ENCODE measurements at regions not wholly inside any gene's neighbourhood (a gene's known extent, or its start where the extent isn't known, plus 50 kb on each side); places are given as distances from the start of the nearest gene placed in this dataset.

- Histone ChIP-seq H3K27ac (ENCODE audit: low read depth) (no peak overlapping the region), H3K36me3 (ENCODE audit: insufficient read depth) (no peaks in the 10 kb centered on the region; the same call in 1 of the 2 replicates), H3K4me2 (no peak overlapping the region), H2AFZ (no peak overlapping the region), H4K20me1 (replicated peaks; ENCODE audit: insufficient read depth) (no peaks in the 10 kb centered on the region), H3K27me3 (ENCODE audit: insufficient read depth) (no peaks in the 10 kb centered on the region), H3K4me3 (no peak overlapping the region), H3K4me1 (ENCODE audit: insufficient read depth) (peaks cover 20% of the 10 kb centered on the region), H3K79me2 (replicated peaks; ENCODE audit: insufficient read depth) (no peaks in the 10 kb centered on the region), H3F3A (replicated peaks; ENCODE audit: low read depth) (no peaks in the 10 kb centered on the region), H3K9me2 (ENCODE audit: insufficient read depth) (peaks cover 4% of the 10 kb centered on the region; the same call in 1 of the 2 replicates)
- no peak for DNase-seq (ENCODE audit: low spot score)
- no peak for TF ChIP-seq EZH2phosphoT487 (IDR thresholded peaks at IDR 0.05; ENCODE audit: unreplicated experiment)
- no peak for TF ChIP-seq JUNB (IDR thresholded peaks at IDR 0.05; ENCODE audit: unreplicated experiment)
- TF ChIP-seq REST (IDR thresholded peaks at IDR 0.05; ENCODE audit: unreplicated experiment): no peak
- no peak for TF ChIP-seq CREB1 (CRISPR knock-in tag; IDR thresholded peaks at IDR 0.05; ENCODE audit: low read depth)
- TF ChIP-seq ZNF114 (CRISPR knock-in tag; IDR thresholded peaks at IDR 0.05): no peak
- TF ChIP-seq ZNF462 (CRISPR knock-in tag; IDR thresholded peaks at IDR 0.05): no peak
- TF ChIP-seq CTCF (conservative IDR thresholded peaks at IDR 0.05; ENCODE audit: low read depth in 2 of 2): no peak
- no peak for TF ChIP-seq STAT1 (IDR thresholded peaks at IDR 0.05; ENCODE audit: unreplicated experiment)
- H3K27me3 Mint-ChIP-seq (ENCODE audit: insufficient read depth, low read depth, poor library complexity): no peaks in the 10 kb centered on the region
- H3K9me3 Mint-ChIP-seq: no peaks in the 10 kb centered on the region
- no peak overlapping the region for H3K27ac Mint-ChIP-seq
- no peak for ATAC-seq
- H3K4me1 Mint-ChIP-seq: peaks cover 22% of the 10 kb centered on the region
- no peaks in the 10 kb centered on the region for H3K36me3 Mint-ChIP-seq (ENCODE audit: low read depth)
- H3K4me3 Mint-ChIP-seq: no peak overlapping the region
Measured at GRCh38 chr9:14031810-14032209, 282.1 kb downstream of the NFIB start.

Data from GM23338 (cell line).